Natural killer cell (primary cell): ENCODE measurements at regions not wholly inside any gene's neighbourhood (a gene's known extent, or its start where the extent isn't known, plus 50 kb on each side); places are given as distances from the start of the nearest gene placed in this dataset.

ENCODE experiments used
- ATAC-seq, 3 donors: fragments of 150-1000 bp in 2 of 3; fragments of 200-7000 bp in 1 of 3; cut with Tn5 transposase; 1 replicate in 1 of 3; 2 replicates in 2 of 3; pipeline ENCODE4 v1.10.0; 2021; ENCODE audit warnings: mild to moderate bottlenecking in 2 of 3, moderate library complexity in 2 of 3
- DNase-seq, 2 donors: peaks; one replicate each; pipeline versions ENCODE4 v3.0.0 to v3.0.0-alpha.2; 2013 to 2021; ENCODE audit warnings: mixed read lengths in 1 of 2
- H3K27ac ChIP-seq: one replicate; pipeline ENCODE4 v1.5.1; 2013; ENCODE audit warnings: mild to moderate bottlenecking, low read length
- H3K27me3 ChIP-seq: one replicate; pipeline ENCODE4 v1.6.1; 2013; ENCODE audit warnings: low read length; ENCODE audit not compliant: control insufficient read depth, insufficient read depth
- H3K36me3 ChIP-seq: one replicate; pipeline ENCODE4 v1.6.1; 2013; ENCODE audit warnings: low read length; ENCODE audit not compliant: control insufficient read depth, insufficient read depth
- H3K4me1 ChIP-seq: one replicate; pipeline ENCODE4 v1.6.1; 2013; ENCODE audit warnings: low read length; ENCODE audit not compliant: control insufficient read depth, insufficient read depth
- H3K4me3 ChIP-seq: one replicate; pipeline ENCODE4 v1.5.1; 2013; ENCODE audit warnings: low read length
- H3K9me3 ChIP-seq: one replicate; pipeline ENCODE4 v1.6.1; 2013; ENCODE audit warnings: low read length; ENCODE audit not compliant: control insufficient read depth, insufficient read depth
- H3K27ac Mint-ChIP-seq, 2 donors: one replicate each; pipeline ENCODE4 v1.8.0; 2022; ENCODE audit warnings: mild to moderate bottlenecking in 2 of 2, mixed read lengths in 2 of 2, moderate library complexity in 1 of 2
- H3K27me3 Mint-ChIP-seq, 2 donors: one replicate each; pipeline ENCODE4 v1.8.0; 2022; ENCODE audit warnings: low read depth in 2 of 2, mixed read lengths in 2 of 2
- H3K36me3 Mint-ChIP-seq: one replicate; pipeline ENCODE4 v1.8.0; 2022; ENCODE audit warnings: mixed read lengths
- H3K4me1 Mint-ChIP-seq, 2 donors: one replicate each; pipeline ENCODE4 v1.8.0; 2022; ENCODE audit warnings: mixed read lengths in 2 of 2
- H3K4me3 Mint-ChIP-seq: one replicate; pipeline ENCODE4 v1.8.0; 2022; ENCODE audit warnings: mild to moderate bottlenecking, moderate library complexity, mixed read lengths
- H3K9me3 Mint-ChIP-seq, 2 donors: one replicate each; pipeline ENCODE4 v1.8.0; 2022; ENCODE audit warnings: mixed read lengths in 2 of 2
- CTCF ChIP-seq: fragments of 200-600 bp; IDR thresholded peaks from one replicate; pipeline ENCODE4 v1.8.0; 2022; ENCODE audit warnings: antibody characterized with exemption
- WGBS: methylation state at CpG from one replicate; pipeline ENCODE4 v1.1.7; 2013; ENCODE audit warnings: missing lambda C conversion rate; ENCODE audit not compliant: insufficient coverage; 5-methylcytosine and 5-hydroxymethylcytosine counted together
- intact Hi-C: fragments of 100-400 bp; cut with micrococcal nuclease; formaldehyde crosslinking; loops from one replicate; pipeline ENCODE4 v1.14.2; 2022

- ATAC-seq (no peak), DNase-seq (no peak)
- Mint-ChIP-seq H3K4me1 (no peaks in the 10 kb centered on the region), H3K36me3 (peaks cover 6% of the 10 kb centered on the region), H3K27me3 (no peaks in the 10 kb centered on the region), H3K4me3 (no peak overlapping the region), H3K9me3 (peaks cover 13 to 27% of the 10 kb centered on the region in 2 donors), H3K27ac (no peak overlapping the region)
- peaks cover 40% of the 10 kb centered on the region for H3K9me3 ChIP-seq
- no peaks in the 10 kb centered on the region for H3K4me1 ChIP-seq
- intact Hi-C loops = no loop called here
- H3K4me3 ChIP-seq = no peak overlapping the region
- no peak overlapping the region for H3K27ac ChIP-seq
- H3K27me3 ChIP-seq = no peaks in the 10 kb centered on the region
- WGBS = 84% methylated on average over 14 of the region's 15 CpGs
- no peak for TF ChIP-seq CTCF
- no peaks in the 10 kb centered on the region for H3K36me3 ChIP-seq
Measured at GRCh38 chr7:63028376-63029206, 970.1 kb upstream of the ZNF722 start.

GRCh38 chr7:63029207-63029522 is 969.5 kb upstream of the ZNF722 start:
- H3K4me1 ChIP-seq = no peaks in the 10 kb centered on the region
- DNase-seq = no peak
- no peaks in the 10 kb centered on the region for H3K27me3 Mint-ChIP-seq
- H3K4me1 Mint-ChIP-seq = no peaks in the 10 kb centered on the region
- H3K27ac Mint-ChIP-seq = no peak overlapping the region
- TF ChIP-seq CTCF = no peak
- H3K4me3 ChIP-seq = no peak overlapping the region
- no peak overlapping the region for H3K27ac ChIP-seq
- WGBS = 78% methylated on average over 3 of the region's 3 CpGs
- H3K36me3 Mint-ChIP-seq = peaks cover 6% of the 10 kb centered on the region
- intact Hi-C loops = no loop called here
- no peak for ATAC-seq
- H3K9me3 ChIP-seq = peaks cover 36% of the 10 kb centered on the region
- H3K27me3 ChIP-seq = no peaks in the 10 kb centered on the region
- no peaks in the 10 kb centered on the region for H3K36me3 ChIP-seq
- H3K9me3 Mint-ChIP-seq = peaks cover 13 to 27% of the 10 kb centered on the region in 2 donors
- H3K4me3 Mint-ChIP-seq = no peak overlapping the region

- Mint-ChIP-seq H3K27ac (no peak overlapping the region), H3K9me3 (peaks cover 8 to 20% of the 10 kb centered on the region in 2 donors), H3K27me3 (no peaks in the 10 kb centered on the region), H3K36me3 (peaks cover 6% of the 10 kb centered on the region), H3K4me3 (no peak overlapping the region), H3K4me1 (no peaks in the 10 kb centered on the region)
- 75% methylated on average over 12 of the region's 13 CpGs for WGBS
- peaks cover 30% of the 10 kb centered on the region for H3K9me3 ChIP-seq
- no peak overlapping the region for H3K27ac ChIP-seq
- TF ChIP-seq CTCF = no peak
- no peak overlapping the region for H3K4me3 ChIP-seq
- no peaks in the 10 kb centered on the region for H3K4me1 ChIP-seq
- intact Hi-C loops = no loop called here
- no peaks in the 10 kb centered on the region for H3K27me3 ChIP-seq
- no peak for ATAC-seq
- H3K36me3 ChIP-seq = no peaks in the 10 kb centered on the region
- no peak for DNase-seq
Measured at GRCh38 chr7:63030061-63030460, 968.6 kb upstream of the ZNF722 start.
